VCaP (cell line): ENCODE measurements at regions not wholly inside any gene's neighbourhood (a gene's known extent, or its start where the extent isn't known, plus 50 kb on each side); places are given as distances from the start of the nearest gene placed in this dataset.

Source experiments
- H3K27ac ChIP-seq: fragments of 450-650 bp; 2 replicates; pipeline ENCODE4 v1.5.1; 2017
- TF ChIP-seq, protein P1 (sequence below): fragments of 450-650 bp; conservative IDR thresholded peaks from 2 replicates; pipeline ENCODE4 v1.5.1; 2017; ENCODE audit warnings: mild to moderate bottlenecking, moderate library complexity

DNA sequence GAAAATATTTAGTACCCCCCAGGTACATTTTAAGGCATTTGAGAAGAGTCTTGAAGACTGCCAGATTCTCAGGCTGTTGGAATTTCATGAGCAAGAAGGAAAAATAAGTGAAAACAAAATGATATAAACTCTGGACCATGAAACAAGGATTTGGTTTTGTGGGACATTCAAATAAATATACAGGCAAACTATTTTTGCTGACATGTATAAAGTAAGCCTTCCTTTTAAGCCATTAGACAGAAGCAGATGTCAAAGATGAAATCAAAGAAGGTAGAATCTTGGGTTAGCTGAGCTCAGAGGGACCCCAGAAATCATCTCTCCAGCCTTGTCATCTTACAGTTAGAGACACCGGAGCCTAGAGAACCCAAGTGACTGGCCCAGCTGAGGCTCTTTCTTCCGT lies 51.3 kb upstream of the ACSL3 start:
- TF ChIP-seq, protein P1, sequence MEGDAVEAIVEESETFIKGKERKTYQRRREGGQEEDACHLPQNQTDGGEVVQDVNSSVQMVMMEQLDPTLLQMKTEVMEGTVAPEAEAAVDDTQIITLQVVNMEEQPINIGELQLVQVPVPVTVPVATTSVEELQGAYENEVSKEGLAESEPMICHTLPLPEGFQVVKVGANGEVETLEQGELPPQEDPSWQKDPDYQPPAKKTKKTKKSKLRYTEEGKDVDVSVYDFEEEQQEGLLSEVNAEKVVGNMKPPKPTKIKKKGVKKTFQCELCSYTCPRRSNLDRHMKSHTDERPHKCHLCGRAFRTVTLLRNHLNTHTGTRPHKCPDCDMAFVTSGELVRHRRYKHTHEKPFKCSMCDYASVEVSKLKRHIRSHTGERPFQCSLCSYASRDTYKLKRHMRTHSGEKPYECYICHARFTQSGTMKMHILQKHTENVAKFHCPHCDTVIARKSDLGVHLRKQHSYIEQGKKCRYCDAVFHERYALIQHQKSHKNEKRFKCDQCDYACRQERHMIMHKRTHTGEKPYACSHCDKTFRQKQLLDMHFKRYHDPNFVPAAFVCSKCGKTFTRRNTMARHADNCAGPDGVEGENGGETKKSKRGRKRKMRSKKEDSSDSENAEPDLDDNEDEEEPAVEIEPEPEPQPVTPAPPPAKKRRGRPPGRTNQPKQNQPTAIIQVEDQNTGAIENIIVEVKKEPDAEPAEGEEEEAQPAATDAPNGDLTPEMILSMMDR = no peak

DNA sequence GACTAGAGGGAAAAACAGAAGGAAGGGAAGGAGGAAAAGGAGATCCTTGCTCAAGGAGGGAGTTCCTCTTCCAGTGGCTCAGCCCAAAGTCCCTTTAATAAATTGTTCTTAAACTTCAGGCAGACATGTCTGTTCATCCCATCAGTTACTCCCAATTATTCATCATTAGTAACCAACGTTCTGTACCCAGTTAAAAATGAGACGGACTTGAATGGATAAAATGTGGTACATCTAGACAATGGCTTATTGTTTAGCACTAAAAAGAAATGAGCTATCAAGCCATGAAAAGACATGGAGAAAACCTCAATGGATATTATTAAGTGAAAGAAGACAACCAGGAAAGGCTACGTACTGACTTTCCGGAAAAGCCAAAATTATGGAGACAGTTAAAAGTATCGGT lies 50.8 kb upstream of the ACSL3 start:
- H3K27ac ChIP-seq = no peak overlapping the region
- TF ChIP-seq, protein P1 = no peak

More for the DNA sequence above, 51.3 kb upstream of the ACSL3 start:
- no peak overlapping the region for H3K27ac ChIP-seq
